K562 (cell line): ENCODE measurements at regions not wholly inside any gene's neighbourhood (a gene's known extent, or its start where the extent isn't known, plus 50 kb on each side); places are given as distances from the start of the nearest gene placed in this dataset.

Experiments
- ATAC-seq: fragments of 200-7000 bp; cut with Tn5 transposase; 3 replicates; pipeline ENCODE4 v1.9.1; 2020; ENCODE audit warnings: moderate library complexity
- BruUV-seq: library from RNA; stranded (reverse); fragments of 400-500 nt; replicated peaks from 2 replicates; lab custom pipeline; 2021; lab: Mats Ljungman, UMichigan
- CTCF ChIA-PET: fragments of 300-600 bp; formaldehyde crosslinking; extraction: SDS; loops from one replicate; lab custom pipeline; 2021; ENCODE audit warnings: low intra/inter-chr PET ratio; lab: Yijun Ruan, JAX
- POLR2A ChIA-PET: fragments of 300-600, 350-650 bp; sonication (Branson Sonifier 250); formaldehyde crosslinking; extraction: SDS; loops from one replicate; lab custom pipeline; 2021; ENCODE audit warnings: antibody characterized with exemption, inconsistent platforms; lab: Yijun Ruan, JAX
- DNase-seq, 4 experiments: peaks; one replicate each; pipeline versions ENCODE4 v3.0.0 to v3.0.0-alpha.2; 2011 to 2018; ENCODE audit warnings: low spot score in 3 of 4, mixed read lengths in 3 of 4; ENCODE audit errors: extremely low read depth in 1 of 4
- FAIRE-seq: peaks from 2 replicates; lab custom pipeline; 2011; peaks lifted over from hg19 to GRCh38; lab: Jason Lieb, UNC
- H2AFZ ChIP-seq: 2 replicates; pipeline ENCODE4 v1.6.0; 2011; ENCODE audit warnings: low read depth, low read length, control low read depth, inconsistent platforms
- H3K27ac ChIP-seq: fragments of 200-600 bp; 3 replicates; pipeline ENCODE4 v1.8.0; 2011; ENCODE audit warnings: low read depth, mild to moderate bottlenecking, control low read depth, inconsistent platforms, low read length, moderate library complexity, mixed read lengths; ENCODE audit errors: extremely low read depth
- H3K27me3 ChIP-seq, 2 experiments: fragments of 300-600 bp in 1 of 2; 2 replicates in 1 of 2; 3 replicates in 1 of 2; pipeline versions ENCODE4 v1.6.0 to v1.8.0; 2011; ENCODE audit warnings: inconsistent platforms in 2 of 2, low read length in 2 of 2, mild to moderate bottlenecking in 1 of 2, mixed read lengths in 1 of 2, moderate library complexity in 1 of 2; ENCODE audit not compliant: control insufficient read depth in 2 of 2, insufficient read depth in 2 of 2
- H3K36me3 ChIP-seq: fragments of 300-600 bp; 3 replicates; pipeline ENCODE4 v1.8.0; 2011; ENCODE audit warnings: mild to moderate bottlenecking, low read length, inconsistent platforms; ENCODE audit not compliant: control insufficient read depth, insufficient read depth
- H3K4me1 ChIP-seq, 2 experiments: fragments of 200-600 bp in 1 of 2; replicated peaks in 1 of 2; 2 replicates in 1 of 2; 3 replicates in 1 of 2; pipeline versions ENCODE4 v1.5.1 to v1.8.0; 2011; ENCODE audit warnings: inconsistent platforms in 2 of 2, low read length in 2 of 2, mild to moderate bottlenecking in 1 of 2, mixed read lengths in 1 of 2, moderate library complexity in 1 of 2; ENCODE audit not compliant: control insufficient read depth in 2 of 2, insufficient read depth in 2 of 2
- H3K4me2 ChIP-seq: 2 replicates; pipeline ENCODE4 v1.6.1; 2011; ENCODE audit warnings: low read length, control low read depth, inconsistent platforms, mixed read lengths; ENCODE audit not compliant: insufficient read depth
- H3K4me3 ChIP-seq: fragments of 200-600 bp; sonication (generic), shearing (Covaris generic); 2 replicates; pipeline ENCODE4 v1.5.1; 2016; ENCODE audit warnings: control low read depth, inconsistent platforms
- H3K79me2 ChIP-seq: fragments of 200-600 bp; 3 replicates; pipeline ENCODE4 v1.8.0; 2011; ENCODE audit warnings: low read length, inconsistent platforms; ENCODE audit not compliant: control insufficient read depth, insufficient read depth
- H3K9ac ChIP-seq, 2 experiments: 2 replicates each; pipeline versions ENCODE4 v1.6.0 to v1.6.1; 2011; ENCODE audit warnings: low read depth in 2 of 2, low read length in 2 of 2, control low read depth in 1 of 2, inconsistent platforms in 1 of 2, mild to moderate bottlenecking in 1 of 2, mixed read lengths in 1 of 2; ENCODE audit not compliant: insufficient read depth in 1 of 2
- H3K9me1 ChIP-seq: one replicate; pipeline ENCODE4 v1.6.0; 2011; ENCODE audit warnings: inconsistent platforms, mild to moderate bottlenecking, low read length, moderate library complexity; ENCODE audit not compliant: control insufficient read depth, insufficient read depth
- H3K9me3 ChIP-seq: replicated peaks from 2 replicates; pipeline ENCODE4 v1.5.1; 2011; ENCODE audit warnings: low read depth, low read length, inconsistent platforms; ENCODE audit not compliant: control insufficient read depth, insufficient read depth
- H4K20me1 ChIP-seq: replicated peaks from 2 replicates; pipeline ENCODE4 v1.6.1; 2011; ENCODE audit warnings: low read length, inconsistent platforms, mixed read lengths; ENCODE audit not compliant: control insufficient read depth, insufficient read depth
- BMI1 ChIP-seq: fragments of 150-350 bp; IDR thresholded peaks from 2 replicates; pipeline ENCODE4 v1.6.1; 2014; ENCODE audit warnings: low read length
- CGGBP1 ChIP-seq: fragments of 250-450 bp; sonication (Bioruptor Pico); IDR thresholded peaks from 2 replicates; pipeline ENCODE4 v1.9.0; 2021; ENCODE audit warnings: mild to moderate bottlenecking
- ETV5 ChIP-seq: sonication (generic); formaldehyde crosslinking; IDR thresholded peaks from 2 replicates; pipeline ENCODE4 v1.4.0; 2020; ENCODE audit warnings: low read depth, mild to moderate bottlenecking, missing genetic modification reagents
- HNRNPLL ChIP-seq: fragments of 200-400 bp; formaldehyde crosslinking; IDR thresholded peaks from 2 replicates; pipeline ENCODE4 v1.6.1; 2017; ENCODE audit warnings: low read length, low read depth, mild to moderate bottlenecking; ENCODE audit not compliant: poor library complexity, severe bottlenecking
- KLF10 ChIP-seq: fragments of 250-450 bp; sonication (Bioruptor Pico); IDR thresholded peaks from 2 replicates; pipeline ENCODE4 v1.6.1; 2021; ENCODE audit warnings: matching md5 sums
- LARP7 ChIP-seq: fragments of 450-650 bp; IDR thresholded peaks from 2 replicates; pipeline ENCODE4 v1.6.1; 2016
- MAFK ChIP-seq: IDR thresholded peaks from 2 replicates; pipeline ENCODE4 v1.6.1; 2011; ENCODE audit warnings: low read length, improper control_type of control experiment
- MYNN ChIP-seq, 2 experiments: sonication (generic); formaldehyde crosslinking in 1 of 2; IDR thresholded peaks; 2 replicates each; pipeline versions ENCODE4 v1.5.0 to v1.6.1; 2016 to 2020; ENCODE audit warnings: antibody characterized with exemption in 1 of 2, missing genetic modification reagents in 1 of 2
- PRPF4 ChIP-seq: fragments of 200-400 bp; formaldehyde crosslinking; IDR thresholded peaks from one replicate; pipeline ENCODE4 v1.6.1; 2017; ENCODE audit warnings: low read length, low read depth, mild to moderate bottlenecking; ENCODE audit not compliant: insufficient read depth, poor library complexity, severe bottlenecking
- RBM15 ChIP-seq: fragments of 200-400 bp; formaldehyde crosslinking; IDR thresholded peaks from 2 replicates; pipeline ENCODE4 v1.6.1; 2018; ENCODE audit warnings: mild to moderate bottlenecking, low read length, moderate library complexity; ENCODE audit not compliant: insufficient read depth
- RCOR1 ChIP-seq, 2 experiments: IDR thresholded peaks; 2 replicates each; pipeline ENCODE4 v1.6.1; 2012; ENCODE audit warnings: low read depth in 2 of 2, low read length in 2 of 2, borderline replicate concordance in 1 of 2, improper control_type of control experiment in 1 of 2
- SLC30A9 ChIP-seq: fragments of 250-450 bp; sonication (Bioruptor Pico); IDR thresholded peaks from 2 replicates; pipeline ENCODE4 v1.8.0; 2022; ENCODE audit warnings: mild to moderate bottlenecking, moderate library complexity
- TEAD4 ChIP-seq, 2 experiments: sonication (generic) in 1 of 2; formaldehyde crosslinking in 1 of 2; IDR thresholded peaks; 2 replicates each; pipeline versions ENCODE4 v1.6.1 to v1.8.0; 2012 to 2022; ENCODE audit warnings: borderline replicate concordance in 1 of 2, inconsistent platforms in 1 of 2, low read length in 1 of 2, mild to moderate bottlenecking in 1 of 2, missing genetic modification reagents in 1 of 2
- ZNF431 ChIP-seq: sonication (generic); formaldehyde crosslinking; IDR thresholded peaks from 2 replicates; pipeline ENCODE4 v1.8.0; 2022; ENCODE audit warnings: mild to moderate bottlenecking, missing genetic modification reagents
- ZNF583 ChIP-seq: fragments of 250-450 bp; sonication (Bioruptor Pico); IDR thresholded peaks from 2 replicates; pipeline ENCODE4 v1.4.0; 2020
- ZNF707 ChIP-seq: fragments of 250-450 bp; sonication (Bioruptor Pico); conservative IDR thresholded peaks from 2 replicates; pipeline ENCODE4 v1.8.0; 2022; ENCODE audit warnings: inconsistent platforms, mild to moderate bottlenecking, moderate library complexity
- ZZZ3 ChIP-seq: fragments of 450-650 bp; IDR thresholded peaks from 2 replicates; pipeline ENCODE4 v1.6.1; 2016; ENCODE audit warnings: antibody characterized with exemption, mild to moderate bottlenecking, moderate library complexity
- in situ Hi-C: fragments of 300-500 bp; cut with MboI; formaldehyde crosslinking; loops from 4 replicates; pipeline ENCODE4 v1.15.0; 2018; ENCODE audit warnings: inconsistent platforms, mixed read lengths
- intact Hi-C: fragments of 100-400 bp; cut with micrococcal nuclease; formaldehyde crosslinking; loops from 2 replicates; pipeline ENCODE4 v1.14.2; 2022
- TF ChIP-seq, protein P1 (sequence below): fragments of 450-650 bp; IDR thresholded peaks from 2 replicates; pipeline ENCODE4 v1.6.1; 2016; ENCODE audit warnings: mild to moderate bottlenecking
- TF ChIP-seq, protein P2 (sequence below): sonication (generic); formaldehyde crosslinking; IDR thresholded peaks from 2 replicates; pipeline ENCODE4 v1.8.1; 2023; ENCODE audit warnings: mild to moderate bottlenecking, missing genetic modification reagents

GRCh38 chr1:199290186-199290585 is 651.3 kb downstream of the PTPRC start:
- no peak for FAIRE-seq
- TF ChIP-seq SLC30A9 (CRISPR knock-in tag) (no peak), HNRNPLL (no peak), RBM15 (no peak), ZZZ3 (no peak), ZNF583 (CRISPR knock-in tag) (no peak), BMI1 (no peak), CGGBP1 (CRISPR knock-in tag) (no peak), ETV5 (no peak), RCOR1 (IDR thresholded peaks at IDR 0.05; ENCODE audit: borderline replicate concordance in 1 of 2, low read depth in 2 of 2, low read length in 2 of 2) (no peak), ZNF431 (CRISPR knock-in tag) (no peak), TEAD4 (IDR thresholded peaks at IDR 0.05; ENCODE audit: low read length) (no peak), TEAD4 (CRISPR knock-in tag; IDR thresholded peaks at IDR 0.05; ENCODE audit: borderline replicate concordance) (no peak), MAFK (no peak), ZNF707 (CRISPR knock-in tag) (no peak), LARP7 (no peak), KLF10 (CRISPR knock-in tag) (no peak), MYNN (IDR thresholded peaks at IDR 0.05) (no peak), MYNN (CRISPR knock-in tag; IDR thresholded peaks at IDR 0.05) (no peak), PRPF4 (no peak)
- TF ChIP-seq, protein P1, sequence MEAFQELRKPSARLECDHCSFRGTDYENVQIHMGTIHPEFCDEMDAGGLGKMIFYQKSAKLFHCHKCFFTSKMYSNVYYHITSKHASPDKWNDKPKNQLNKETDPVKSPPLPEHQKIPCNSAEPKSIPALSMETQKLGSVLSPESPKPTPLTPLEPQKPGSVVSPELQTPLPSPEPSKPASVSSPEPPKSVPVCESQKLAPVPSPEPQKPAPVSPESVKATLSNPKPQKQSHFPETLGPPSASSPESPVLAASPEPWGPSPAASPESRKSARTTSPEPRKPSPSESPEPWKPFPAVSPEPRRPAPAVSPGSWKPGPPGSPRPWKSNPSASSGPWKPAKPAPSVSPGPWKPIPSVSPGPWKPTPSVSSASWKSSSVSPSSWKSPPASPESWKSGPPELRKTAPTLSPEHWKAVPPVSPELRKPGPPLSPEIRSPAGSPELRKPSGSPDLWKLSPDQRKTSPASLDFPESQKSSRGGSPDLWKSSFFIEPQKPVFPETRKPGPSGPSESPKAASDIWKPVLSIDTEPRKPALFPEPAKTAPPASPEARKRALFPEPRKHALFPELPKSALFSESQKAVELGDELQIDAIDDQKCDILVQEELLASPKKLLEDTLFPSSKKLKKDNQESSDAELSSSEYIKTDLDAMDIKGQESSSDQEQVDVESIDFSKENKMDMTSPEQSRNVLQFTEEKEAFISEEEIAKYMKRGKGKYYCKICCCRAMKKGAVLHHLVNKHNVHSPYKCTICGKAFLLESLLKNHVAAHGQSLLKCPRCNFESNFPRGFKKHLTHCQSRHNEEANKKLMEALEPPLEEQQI = no peak
- TF ChIP-seq, protein P2, sequence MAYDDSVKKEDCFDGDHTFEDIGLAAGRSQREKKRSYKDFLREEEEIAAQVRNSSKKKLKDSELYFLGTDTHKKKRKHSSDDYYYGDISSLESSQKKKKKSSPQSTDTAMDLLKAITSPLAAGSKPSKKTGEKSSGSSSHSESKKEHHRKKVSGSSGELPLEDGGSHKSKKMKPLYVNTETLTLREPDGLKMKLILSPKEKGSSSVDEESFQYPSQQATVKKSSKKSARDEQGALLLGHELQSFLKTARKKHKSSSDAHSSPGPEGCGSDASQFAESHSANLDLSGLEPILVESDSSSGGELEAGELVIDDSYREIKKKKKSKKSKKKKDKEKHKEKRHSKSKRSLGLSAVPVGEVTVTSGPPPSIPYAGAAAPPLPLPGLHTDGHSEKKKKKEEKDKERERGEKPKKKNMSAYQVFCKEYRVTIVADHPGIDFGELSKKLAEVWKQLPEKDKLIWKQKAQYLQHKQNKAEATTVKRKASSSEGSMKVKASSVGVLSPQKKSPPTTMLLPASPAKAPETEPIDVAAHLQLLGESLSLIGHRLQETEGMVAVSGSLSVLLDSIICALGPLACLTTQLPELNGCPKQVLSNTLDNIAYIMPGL (CRISPR knock-in tag) = no peak
- Histone ChIP-seq H3K36me3 (no peaks in the 10 kb centered on the region), H3K4me1 (no peaks in the 10 kb centered on the region), H3K9me1 (no peaks in the 10 kb centered on the region), H3K4me3 (no peak overlapping the region), H3K9ac (no peak overlapping the region), H4K20me1 (no peaks in the 10 kb centered on the region), H3K9me3 (no peaks in the 10 kb centered on the region; the same call in 1 of the 2 replicates), H3K4me2 (no peak overlapping the region), H3K27me3 (no peaks in the 10 kb centered on the region), H2AFZ (no peak overlapping the region), H3K79me2 (no peaks in the 10 kb centered on the region), H3K27ac (no peak overlapping the region)
- intact Hi-C loops = no loop called here
- CTCF ChIA-PET = no interaction called here
- no peak for DNase-seq
- POLR2A ChIA-PET = no interaction called here
- no TSS peak for BruUV-seq
- in situ Hi-C loops = no loop called here
- ATAC-seq = no peak
